Neutrophil (primary cell): ENCODE measurements at regions not wholly inside any gene's neighbourhood (a gene's known extent, or its start where the extent isn't known, plus 50 kb on each side); places are given as distances from the start of the nearest gene placed in this dataset.

Experiments used
- H3K27ac ChIP-seq: fragments of 200-600 bp; sonication (generic); 2 replicates; pipeline ENCODE4 v1.5.1; 2016; ENCODE audit warnings: mild to moderate bottlenecking, moderate library complexity
- H3K27me3 ChIP-seq: fragments of 200-600 bp; sonication (generic); 2 replicates; pipeline ENCODE4 v1.6.0; 2016; ENCODE audit warnings: mild to moderate bottlenecking
- H3K36me3 ChIP-seq: fragments of 200-600 bp; sonication (generic); 2 replicates; pipeline ENCODE4 v1.5.1; 2017
- H3K4me1 ChIP-seq, 2 experiments: fragments of 200-600 bp in 1 of 2; sonication (generic) in 1 of 2; 1 replicate in 1 of 2; 2 replicates in 1 of 2; pipeline versions ENCODE4 v1.5.1 to v1.6.1; 2013 to 2016; ENCODE audit warnings: low read depth in 1 of 2, low read length in 1 of 2, mild to moderate bottlenecking in 1 of 2, moderate library complexity in 1 of 2; ENCODE audit not compliant: control insufficient read depth in 1 of 2, insufficient read depth in 1 of 2
- H3K4me3 ChIP-seq, 2 experiments: fragments of 200-600 bp in 1 of 2; sonication (generic) in 1 of 2; 1 replicate in 1 of 2; 2 replicates in 1 of 2; pipeline ENCODE4 v1.5.1; 2013 to 2016; ENCODE audit warnings: low read depth in 1 of 2, low read length in 1 of 2, mild to moderate bottlenecking in 1 of 2, moderate library complexity in 1 of 2
- H3K9me3 ChIP-seq: fragments of 200-600 bp; sonication (generic); 2 replicates; pipeline ENCODE4 v1.5.1; 2016
- CTCF ChIP-seq: fragments of 200-600 bp; sonication (generic); IDR thresholded peaks from 2 replicates; pipeline ENCODE4 v1.5.1; 2016; ENCODE audit warnings: antibody characterized with exemption

DNA sequence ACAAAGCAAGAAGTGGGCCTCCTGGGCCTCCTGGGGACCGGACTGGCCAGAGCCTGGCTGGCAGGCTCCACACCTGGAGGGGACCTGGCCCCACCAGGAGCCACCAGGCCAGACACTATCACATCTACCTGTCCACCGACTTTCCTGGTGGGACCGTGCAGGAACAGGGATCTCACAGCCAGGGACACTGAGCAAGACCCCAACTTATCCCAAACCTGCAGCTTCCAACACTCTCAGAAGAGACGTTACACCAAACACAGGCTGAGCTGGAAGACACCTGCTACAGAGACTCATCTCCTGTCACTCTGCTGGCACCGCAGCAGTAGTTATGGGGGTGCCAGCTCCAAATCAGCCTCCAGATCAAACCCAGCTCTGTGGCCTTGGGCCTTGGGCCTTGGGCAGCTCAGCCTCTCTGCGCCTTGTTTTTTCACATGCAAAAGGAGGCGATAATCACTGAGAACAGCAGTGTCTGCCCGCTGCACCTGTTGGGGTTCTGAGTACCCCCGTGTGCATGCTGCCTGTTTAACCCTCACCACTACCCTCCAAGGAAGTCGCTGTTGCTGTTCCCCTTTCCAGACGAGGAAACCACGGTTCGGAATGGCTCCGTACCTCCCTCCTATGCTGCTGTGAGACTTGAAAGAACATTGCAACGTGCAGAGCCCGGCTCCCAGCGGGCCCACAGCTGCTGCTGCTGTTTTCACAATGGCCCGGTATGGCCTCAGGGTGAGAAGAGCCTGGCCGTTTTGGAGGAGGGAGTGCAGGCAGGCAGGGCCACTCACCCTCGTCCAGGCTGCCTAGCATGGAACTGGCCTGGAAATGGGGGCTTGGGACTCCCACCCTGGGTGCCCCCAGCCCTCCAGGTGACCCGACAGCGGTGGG is 69.6 kb downstream of the ADRA2C start:
- no peaks in the 10 kb centered on the region for H3K36me3 ChIP-seq
- no peak overlapping the region for H3K4me3 ChIP-seq
- H3K27me3 ChIP-seq = peaks cover 38% of the 10 kb centered on the region
- H3K9me3 ChIP-seq = no peaks in the 10 kb centered on the region
- H3K4me1 ChIP-seq = no peaks in the 10 kb centered on the region
- H3K27ac ChIP-seq = no peak overlapping the region
- TF ChIP-seq CTCF = no peak

- Histone ChIP-seq H3K9me3 (no peaks in the 10 kb centered on the region), H3K27ac (no peak overlapping the region), H3K4me1 (no peaks in the 10 kb centered on the region), H3K4me3 (no peak overlapping the region), H3K27me3 (peaks cover 38% of the 10 kb centered on the region), H3K36me3 (no peaks in the 10 kb centered on the region)
- no peak for TF ChIP-seq CTCF
Measured at GRCh38 chr4:3836406-3836755, 70.2 kb downstream of the ADRA2C start.

GRCh38 chr4:3836756-3837601 is 70.8 kb downstream of the ADRA2C start:
- Histone ChIP-seq H3K27ac (no peak overlapping the region), H3K9me3 (no peaks in the 10 kb centered on the region), H3K4me3 (no peak overlapping the region), H3K27me3 (peaks cover 38% of the 10 kb centered on the region), H3K4me1 (no peaks in the 10 kb centered on the region), H3K36me3 (no peaks in the 10 kb centered on the region)
- no peak for TF ChIP-seq CTCF

- no peak for TF ChIP-seq CTCF
- no peaks in the 10 kb centered on the region for H3K4me1 ChIP-seq
- no peaks in the 10 kb centered on the region for H3K36me3 ChIP-seq
- no peak overlapping the region for H3K27ac ChIP-seq
- peaks cover 45% of the 10 kb centered on the region for H3K27me3 ChIP-seq
- H3K9me3 ChIP-seq = no peaks in the 10 kb centered on the region
- no peak overlapping the region for H3K4me3 ChIP-seq
Measured at GRCh38 chr4:3838437-3839380, 72.5 kb downstream of the ADRA2C start.

DNA sequence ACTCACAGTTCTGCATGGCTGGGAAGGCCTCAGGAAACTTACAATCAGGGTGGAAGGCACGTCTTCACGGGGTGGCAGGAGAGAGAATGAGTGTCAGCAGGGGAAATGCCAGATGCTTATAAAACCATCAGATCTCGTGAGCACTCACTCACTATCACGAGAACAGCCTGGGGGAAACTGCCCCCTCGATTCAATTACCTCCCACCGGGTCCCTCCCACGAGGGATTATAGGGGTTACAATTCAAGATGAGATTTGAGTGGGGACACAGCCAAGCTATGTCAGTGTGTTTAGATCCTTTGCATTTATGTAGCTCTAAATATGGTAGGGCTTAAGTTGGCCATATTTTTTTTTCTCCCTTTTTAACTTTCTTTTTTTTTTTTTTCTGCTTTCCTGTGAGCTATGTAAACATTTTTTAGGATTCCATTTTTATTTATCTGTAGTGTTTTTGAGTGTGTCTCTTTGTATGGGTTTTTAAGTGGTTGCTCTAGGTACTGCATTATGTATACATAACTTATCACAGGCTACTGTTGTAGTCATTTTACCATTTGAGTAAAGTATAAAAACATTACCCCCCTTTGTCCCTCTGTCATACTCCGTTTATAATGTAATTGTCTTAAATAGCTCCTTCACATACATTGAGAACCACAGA is 79.0 kb downstream of the ADRA2C start:
- peaks cover 25% of the 10 kb centered on the region for H3K27me3 ChIP-seq
- no peak for TF ChIP-seq CTCF
- H3K9me3 ChIP-seq = no peaks in the 10 kb centered on the region
- no peak overlapping the region for H3K4me3 ChIP-seq
- no peaks in the 10 kb centered on the region for H3K4me1 ChIP-seq
- H3K27ac ChIP-seq = no peak overlapping the region
- H3K36me3 ChIP-seq = no peaks in the 10 kb centered on the region
